ENCODE measurements at regions not wholly inside any gene's neighbourhood (a gene's known extent, or its start where the extent isn't known, plus 50 kb on each side); places are given as distances from the start of the nearest gene placed in this dataset.

DNA sequence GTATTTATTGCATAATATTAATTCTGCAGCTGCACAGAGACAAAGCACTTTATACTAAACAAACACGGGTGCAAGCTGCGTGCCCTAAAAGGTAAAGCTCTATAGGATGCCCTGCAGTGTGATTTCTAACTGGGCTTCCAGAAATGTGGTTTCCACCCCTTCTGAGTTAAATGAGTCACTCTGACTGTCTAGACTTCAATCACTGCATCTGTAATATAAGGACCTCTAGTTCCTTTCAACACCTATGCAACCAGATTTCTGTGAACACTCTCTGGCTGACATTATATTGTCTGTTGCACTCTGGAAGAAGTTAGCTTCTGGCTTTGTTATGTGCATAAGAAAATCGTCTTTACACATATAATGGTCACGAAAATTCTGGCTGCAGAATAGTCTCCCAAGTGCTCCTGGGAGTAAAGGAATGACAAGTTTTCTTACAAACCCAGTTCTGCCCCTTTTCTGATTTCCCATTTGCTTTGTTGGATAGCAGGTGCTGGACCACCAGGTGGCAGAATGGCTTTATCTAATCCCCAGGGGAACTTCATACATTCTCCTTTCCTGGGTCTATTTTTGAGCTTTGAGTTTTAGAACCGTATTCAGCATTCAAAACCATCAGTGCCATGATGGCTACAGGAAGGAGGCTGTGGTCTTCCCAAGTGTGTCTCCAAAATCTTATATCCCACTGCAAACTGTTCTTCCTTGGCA is 842.2 kb downstream of the STIM2 start:
- Histone ChIP-seq H3F3A (replicated peaks; ENCODE audit: low read depth) (no peaks in the 10 kb centered on the region), H3K9me2 (ENCODE audit: insufficient read depth) (0 out of 2 replicates have a peak, but pooled peaks cover 6% of the 10 kb centered on the region), H3K4me1 (ENCODE audit: insufficient read depth) (peaks cover 24% of the 10 kb centered on the region), H3K27ac (ENCODE audit: low read depth) (no peak overlapping the region), H4K20me1 (replicated peaks; ENCODE audit: insufficient read depth) (no peaks in the 10 kb centered on the region), H3K4me2 (no peak overlapping the region), H2AFZ (no peak overlapping the region), H3K36me3 (ENCODE audit: insufficient read depth) (no peaks in the 10 kb centered on the region), H3K4me3 (no peak overlapping the region), H3K27me3 (ENCODE audit: insufficient read depth) (no peaks in the 10 kb centered on the region), H3K79me2 (replicated peaks; ENCODE audit: insufficient read depth) (no peaks in the 10 kb centered on the region)
- H3K27ac Mint-ChIP-seq: 0 out of 2 replicates have a peak overlapping the region, but pooled peaks have one; percentile 70
- H3K9me3 Mint-ChIP-seq: peaks cover 2% of the 10 kb centered on the region; the same call in 1 of the 3 replicates
- DNase-seq (ENCODE audit: low spot score) (peak; percentile 69), ATAC-seq (peak; percentile 64; the same call in 2 of the 3 replicates)
- H3K4me3 Mint-ChIP-seq: no peak overlapping the region
- TF ChIP-seq CTCF (conservative IDR thresholded peaks at IDR 0.05; ENCODE audit: low read depth in 2 of 2) (peak; percentile 75 to 78), ETS1 (IDR thresholded peaks at IDR 0.05) (no peak), STAT1 (IDR thresholded peaks at IDR 0.05; ENCODE audit: unreplicated experiment) (no peak), NANOG (IDR thresholded peaks at IDR 0.05; ENCODE audit: borderline replicate concordance) (no peak), POLR2AphosphoS5 (IDR thresholded peaks at IDR 0.05; ENCODE audit: low read depth) (no peak)
- peaks cover 22% of the 10 kb centered on the region for H3K4me1 Mint-ChIP-seq
- no peaks in the 10 kb centered on the region for H3K36me3 Mint-ChIP-seq (ENCODE audit: low read depth)
- H3K27me3 Mint-ChIP-seq (ENCODE audit: insufficient read depth, low read depth, poor library complexity): no peaks in the 10 kb centered on the region

- Histone ChIP-seq H3K4me1 (ENCODE audit: insufficient read depth) (peaks cover 24% of the 10 kb centered on the region), H3K4me3 (no peak overlapping the region), H3K27me3 (ENCODE audit: insufficient read depth) (no peaks in the 10 kb centered on the region), H3K27ac (ENCODE audit: low read depth) (no peak overlapping the region), H3F3A (replicated peaks; ENCODE audit: low read depth) (no peaks in the 10 kb centered on the region), H2AFZ (peak overlapping the region; percentile 29; the same call in 1 of the 2 replicates), H4K20me1 (replicated peaks; ENCODE audit: insufficient read depth) (no peaks in the 10 kb centered on the region), H3K36me3 (ENCODE audit: insufficient read depth) (no peaks in the 10 kb centered on the region), H3K9me2 (ENCODE audit: insufficient read depth) (peaks cover 6% of the 10 kb centered on the region; the same call in 1 of the 2 replicates), H3K4me2 (no peak overlapping the region), H3K79me2 (replicated peaks; ENCODE audit: insufficient read depth) (no peaks in the 10 kb centered on the region)
- ATAC-seq (no peak), DNase-seq (ENCODE audit: low spot score) (no peak)
- Mint-ChIP-seq H3K27ac (no peak overlapping the region), H3K9me3 (no peaks in the 10 kb centered on the region), H3K27me3 (ENCODE audit: insufficient read depth, low read depth, poor library complexity) (no peaks in the 10 kb centered on the region), H3K4me3 (no peak overlapping the region), H3K4me1 (peaks cover 22% of the 10 kb centered on the region), H3K36me3 (ENCODE audit: low read depth) (no peaks in the 10 kb centered on the region)
- TF ChIP-seq CTCF (conservative IDR thresholded peaks at IDR 0.05; ENCODE audit: low read depth in 2 of 2) (no peak), ETS1 (IDR thresholded peaks at IDR 0.05) (no peak), ZNF331 (CRISPR knock-in tag; IDR thresholded peaks at IDR 0.05; ENCODE audit: low read depth) (no peak), POLR2AphosphoS5 (IDR thresholded peaks at IDR 0.05; ENCODE audit: low read depth) (no peak)
- TF ChIP-seq, protein P1, sequence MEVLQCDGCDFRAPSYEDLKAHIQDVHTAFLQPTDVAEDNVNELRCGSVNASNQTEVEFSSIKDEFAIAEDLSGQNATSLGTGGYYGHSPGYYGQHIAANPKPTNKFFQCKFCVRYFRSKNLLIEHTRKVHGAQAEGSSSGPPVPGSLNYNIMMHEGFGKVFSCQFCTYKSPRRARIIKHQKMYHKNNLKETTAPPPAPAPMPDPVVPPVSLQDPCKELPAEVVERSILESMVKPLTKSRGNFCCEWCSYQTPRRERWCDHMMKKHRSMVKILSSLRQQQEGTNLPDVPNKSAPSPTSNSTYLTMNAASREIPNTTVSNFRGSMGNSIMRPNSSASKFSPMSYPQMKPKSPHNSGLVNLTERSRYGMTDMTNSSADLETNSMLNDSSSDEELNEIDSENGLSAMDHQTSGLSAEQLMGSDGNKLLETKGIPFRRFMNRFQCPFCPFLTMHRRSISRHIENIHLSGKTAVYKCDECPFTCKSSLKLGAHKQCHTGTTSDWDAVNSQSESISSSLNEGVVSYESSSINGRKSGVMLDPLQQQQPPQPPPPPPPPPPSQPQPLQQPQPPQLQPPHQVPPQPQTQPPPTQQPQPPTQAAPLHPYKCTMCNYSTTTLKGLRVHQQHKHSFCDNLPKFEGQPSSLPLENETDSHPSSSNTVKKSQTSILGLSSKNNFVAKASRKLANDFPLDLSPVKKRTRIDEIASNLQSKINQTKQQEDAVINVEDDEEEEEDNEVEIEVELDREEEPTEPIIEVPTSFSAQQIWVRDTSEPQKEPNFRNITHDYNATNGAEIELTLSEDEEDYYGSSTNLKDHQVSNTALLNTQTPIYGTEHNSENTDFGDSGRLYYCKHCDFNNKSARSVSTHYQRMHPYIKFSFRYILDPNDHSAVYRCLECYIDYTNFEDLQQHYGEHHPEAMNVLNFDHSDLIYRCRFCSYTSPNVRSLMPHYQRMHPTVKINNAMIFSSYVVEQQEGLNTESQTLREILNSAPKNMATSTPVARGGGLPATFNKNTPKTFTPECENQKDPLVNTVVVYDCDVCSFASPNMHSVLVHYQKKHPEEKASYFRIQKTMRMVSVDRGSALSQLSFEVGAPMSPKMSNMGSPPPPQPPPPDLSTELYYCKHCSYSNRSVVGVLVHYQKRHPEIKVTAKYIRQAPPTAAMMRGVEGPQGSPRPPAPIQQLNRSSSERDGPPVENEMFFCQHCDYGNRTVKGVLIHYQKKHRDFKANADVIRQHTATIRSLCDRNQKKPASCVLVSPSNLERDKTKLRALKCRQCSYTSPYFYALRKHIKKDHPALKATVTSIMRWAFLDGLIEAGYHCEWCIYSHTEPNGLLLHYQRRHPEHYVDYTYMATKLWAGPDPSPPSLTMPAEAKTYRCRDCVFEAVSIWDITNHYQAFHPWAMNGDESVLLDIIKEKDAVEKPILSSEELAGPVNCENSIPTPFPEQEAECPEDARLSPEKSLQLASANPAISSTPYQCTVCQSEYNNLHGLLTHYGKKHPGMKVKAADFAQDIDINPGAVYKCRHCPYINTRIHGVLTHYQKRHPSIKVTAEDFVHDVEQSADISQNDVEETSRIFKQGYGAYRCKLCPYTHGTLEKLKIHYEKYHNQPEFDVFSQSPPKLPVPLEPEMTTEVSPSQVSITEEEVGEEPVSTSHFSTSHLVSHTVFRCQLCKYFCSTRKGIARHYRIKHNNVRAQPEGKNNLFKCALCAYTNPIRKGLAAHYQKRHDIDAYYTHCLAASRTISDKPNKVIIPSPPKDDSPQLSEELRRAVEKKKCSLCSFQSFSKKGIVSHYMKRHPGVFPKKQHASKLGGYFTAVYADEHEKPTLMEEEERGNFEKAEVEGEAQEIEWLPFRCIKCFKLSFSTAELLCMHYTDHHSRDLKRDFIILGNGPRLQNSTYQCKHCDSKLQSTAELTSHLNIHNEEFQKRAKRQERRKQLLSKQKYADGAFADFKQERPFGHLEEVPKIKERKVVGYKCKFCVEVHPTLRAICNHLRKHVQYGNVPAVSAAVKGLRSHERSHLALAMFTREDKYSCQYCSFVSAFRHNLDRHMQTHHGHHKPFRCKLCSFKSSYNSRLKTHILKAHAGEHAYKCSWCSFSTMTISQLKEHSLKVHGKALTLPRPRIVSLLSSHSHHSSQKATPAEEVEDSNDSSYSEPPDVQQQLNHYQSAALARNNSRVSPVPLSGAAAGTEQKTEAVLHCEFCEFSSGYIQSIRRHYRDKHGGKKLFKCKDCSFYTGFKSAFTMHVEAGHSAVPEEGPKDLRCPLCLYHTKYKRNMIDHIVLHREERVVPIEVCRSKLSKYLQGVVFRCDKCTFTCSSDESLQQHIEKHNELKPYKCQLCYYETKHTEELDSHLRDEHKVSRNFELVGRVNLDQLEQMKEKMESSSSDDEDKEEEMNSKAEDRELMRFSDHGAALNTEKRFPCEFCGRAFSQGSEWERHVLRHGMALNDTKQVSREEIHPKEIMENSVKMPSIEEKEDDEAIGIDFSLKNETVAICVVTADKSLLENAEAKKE (CRISPR knock-in tag; IDR thresholded peaks at IDR 0.05): no peak
Measured at GRCh38 chr4:27703771-27704170, 843.1 kb downstream of the STIM2 start.
